HepG2 (cell line): ENCODE measurements at regions not wholly inside any gene's neighbourhood (a gene's known extent, or its start where the extent isn't known, plus 50 kb on each side); places are given as distances from the start of the nearest gene placed in this dataset.

ENCODE experiments used
- ATF7 ChIP-seq, 2 experiments: fragments of 450-650 bp in 1 of 2; sonication (generic) in 1 of 2; formaldehyde crosslinking in 1 of 2; IDR thresholded peaks; 2 replicates each; pipeline versions ENCODE4 v1.4.0 to v1.6.1; 2016 to 2020; ENCODE audit warnings: antibody characterized with exemption in 1 of 2, mild to moderate bottlenecking in 1 of 2, missing genetic modification reagents in 1 of 2
- BCL6 ChIP-seq: IDR thresholded peaks from 2 replicates; pipeline ENCODE4 v1.6.1; 2016; ENCODE audit warnings: missing genetic modification reagents, missing compliant biosample characterization
- DNMT3B ChIP-seq: conservative IDR thresholded peaks from 2 replicates; pipeline ENCODE4 v1.6.1; 2016; ENCODE audit warnings: missing biosample characterization, control low read depth
- FOXC1 ChIP-seq: sonication (generic); formaldehyde crosslinking; IDR thresholded peaks from 2 replicates; pipeline ENCODE4 v1.8.0; 2022; ENCODE audit warnings: mild to moderate bottlenecking, missing genetic modification reagents, borderline replicate concordance
- GFI1 ChIP-seq: sonication (generic); formaldehyde crosslinking; IDR thresholded peaks from 2 replicates; pipeline ENCODE4 v1.5.0; 2020; ENCODE audit warnings: missing genetic modification reagents, mild to moderate bottlenecking, borderline replicate concordance
- IKZF1 ChIP-seq: fragments of 450-650 bp; IDR thresholded peaks from 2 replicates; pipeline ENCODE4 v1.7.1; 2016
- JUN ChIP-seq: sonication (generic); formaldehyde crosslinking; IDR thresholded peaks from 2 replicates; pipeline ENCODE4 v1.4.0; 2020; ENCODE audit warnings: mild to moderate bottlenecking, missing genetic modification reagents
- KLF6 ChIP-seq: IDR thresholded peaks from 2 replicates; pipeline ENCODE4 v1.8.0; 2016; ENCODE audit warnings: missing biosample characterization, missing genetic modification reagents
- MAX ChIP-seq: IDR thresholded peaks from 2 replicates; pipeline ENCODE4 v1.6.1; 2012; ENCODE audit warnings: inconsistent platforms
- NCOR1 ChIP-seq: fragments of 200-600 bp; sonication (generic); IDR thresholded peaks from 2 replicates; pipeline ENCODE4 v1.7.0; 2017; ENCODE audit warnings: antibody characterized with exemption, low read length, borderline replicate concordance
- NFIB ChIP-seq: sonication (generic); formaldehyde crosslinking; IDR thresholded peaks from 2 replicates; pipeline ENCODE4 v1.9.0; 2021; ENCODE audit warnings: missing genetic modification reagents, mild to moderate bottlenecking, borderline replicate concordance
- PCBP1 ChIP-seq: fragments of 200-400 bp; formaldehyde crosslinking; IDR thresholded peaks from 2 replicates; pipeline ENCODE4 v1.6.1; 2017; ENCODE audit warnings: mild to moderate bottlenecking, low read depth, low read length, borderline replicate concordance
- PHF21A ChIP-seq: sonication (generic); formaldehyde crosslinking; IDR thresholded peaks from 2 replicates; pipeline ENCODE4 v1.5.0; 2020; ENCODE audit warnings: mild to moderate bottlenecking, missing genetic modification reagents
- SRSF9 ChIP-seq: fragments of 200-400 bp; formaldehyde crosslinking; IDR thresholded peaks from 2 replicates; pipeline ENCODE4 v1.6.1; 2018; ENCODE audit warnings: borderline replicate concordance, mild to moderate bottlenecking, low read depth, low read length; ENCODE audit not compliant: insufficient read depth, poor library complexity, severe bottlenecking
- THAP9 ChIP-seq: sonication (generic); formaldehyde crosslinking; IDR thresholded peaks from 2 replicates; pipeline ENCODE4; 2020; ENCODE audit warnings: missing genetic modification reagents, mild to moderate bottlenecking, borderline replicate concordance
- ZBTB1 ChIP-seq: sonication (generic); formaldehyde crosslinking; IDR thresholded peaks from 2 replicates; pipeline ENCODE4 v1.4.0; 2020; ENCODE audit warnings: missing genetic modification reagents, borderline replicate concordance
- ZBTB10 ChIP-seq: sonication (generic); formaldehyde crosslinking; IDR thresholded peaks from 2 replicates; pipeline ENCODE4 v1.4.0; 2020; ENCODE audit warnings: missing genetic modification reagents, borderline replicate concordance
- ZFP82 ChIP-seq: sonication (generic); formaldehyde crosslinking; IDR thresholded peaks from 2 replicates; pipeline ENCODE4 v1.5.1; 2020; ENCODE audit warnings: mild to moderate bottlenecking, missing genetic modification reagents, borderline replicate concordance
- ZNF251 ChIP-seq: sonication (generic); formaldehyde crosslinking; IDR thresholded peaks from 2 replicates; pipeline ENCODE4 v1.9.0; 2021; ENCODE audit warnings: mild to moderate bottlenecking, missing genetic modification reagents
- ZNF253 ChIP-seq: sonication (generic); formaldehyde crosslinking; IDR thresholded peaks from 2 replicates; pipeline ENCODE4 v1.8.0; 2022; ENCODE audit warnings: mild to moderate bottlenecking, missing genetic modification reagents, borderline replicate concordance
- ZNF629 ChIP-seq: sonication (generic); formaldehyde crosslinking; conservative IDR thresholded peaks from 2 replicates; pipeline ENCODE4 v1.5.0; 2020; ENCODE audit warnings: missing genetic modification reagents
- TF ChIP-seq, protein P1 (sequence below): IDR thresholded peaks from 2 replicates; pipeline ENCODE4 v1.6.1; 2016
- TF ChIP-seq, protein P2 (sequence below): sonication (generic); formaldehyde crosslinking; IDR thresholded peaks from 2 replicates; pipeline ENCODE4 v1.4.0; 2020; ENCODE audit warnings: low read depth, mild to moderate bottlenecking, missing genetic modification reagents

DNA sequence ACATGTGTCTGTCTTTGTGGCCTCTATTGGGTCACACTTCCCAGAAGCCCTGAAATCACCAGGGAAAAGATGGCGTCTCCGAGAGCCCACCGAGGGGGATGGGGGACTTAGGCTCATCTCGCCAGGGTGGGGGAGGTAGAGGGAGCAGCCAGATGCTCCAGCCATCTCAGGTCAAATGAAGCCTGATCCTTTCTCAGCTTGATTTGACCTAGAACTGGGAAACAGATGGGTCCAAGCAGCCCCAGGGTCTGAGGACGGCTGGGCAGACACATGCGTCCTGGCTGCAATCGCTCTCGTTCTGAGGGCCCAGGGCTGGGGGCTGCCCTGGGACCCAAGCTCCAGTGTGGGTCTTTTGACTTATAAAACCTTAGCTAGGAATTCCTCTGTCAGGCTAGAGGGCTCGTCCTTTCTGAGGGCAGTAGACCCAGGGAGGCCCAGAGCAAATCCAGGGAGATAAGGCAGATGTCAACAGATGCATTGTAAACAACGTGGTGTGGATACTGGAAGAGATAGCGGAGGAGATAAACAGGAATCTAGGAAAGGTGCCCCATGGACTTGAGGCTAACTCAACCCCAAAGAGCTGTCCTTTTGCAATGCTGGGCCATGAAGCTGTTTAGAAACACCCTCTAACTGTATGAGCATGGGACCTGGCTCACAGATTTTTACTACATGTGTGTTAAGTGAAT is 127.7 kb downstream of the MYCN start (continued):
- TF ChIP-seq GFI1 (CRISPR knock-in tag) (peak; percentile 72), ZFP82 (CRISPR knock-in tag) (no peak), BCL6 (CRISPR knock-in tag) (peak; percentile 98), FOXC1 (no peak), MAX (peak; percentile 67), PHF21A (CRISPR knock-in tag) (peak; percentile 60; the same call in 1 of the 2 replicates), SRSF9 (no peak), ATF7 (IDR thresholded peaks at IDR 0.05) (no peak), ATF7 (CRISPR knock-in tag; IDR thresholded peaks at IDR 0.05) (no peak), ZNF629 (CRISPR knock-in tag) (no peak), ZNF253 (CRISPR knock-in tag) (no peak), IKZF1 (no peak), THAP9 (CRISPR knock-in tag) (no peak), NFIB (CRISPR knock-in tag) (no peak), ZNF251 (CRISPR knock-in tag) (no peak), NCOR1 (no peak), JUN (CRISPR knock-in tag) (no peak), KLF6 (CRISPR knock-in tag) (peak; percentile 60; the same call in 1 of the 2 replicates), ZBTB1 (no peak), ZBTB10 (no peak), DNMT3B (CRISPR knock-in tag) (no peak), PCBP1 (no peak)
- TF ChIP-seq, protein P1, sequence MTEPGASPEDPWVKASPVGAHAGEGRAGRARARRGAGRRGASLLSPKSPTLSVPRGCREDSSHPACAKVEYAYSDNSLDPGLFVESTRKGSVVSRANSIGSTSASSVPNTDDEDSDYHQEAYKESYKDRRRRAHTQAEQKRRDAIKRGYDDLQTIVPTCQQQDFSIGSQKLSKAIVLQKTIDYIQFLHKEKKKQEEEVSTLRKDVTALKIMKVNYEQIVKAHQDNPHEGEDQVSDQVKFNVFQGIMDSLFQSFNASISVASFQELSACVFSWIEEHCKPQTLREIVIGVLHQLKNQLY (CRISPR knock-in tag): no peak
- TF ChIP-seq, protein P2, sequence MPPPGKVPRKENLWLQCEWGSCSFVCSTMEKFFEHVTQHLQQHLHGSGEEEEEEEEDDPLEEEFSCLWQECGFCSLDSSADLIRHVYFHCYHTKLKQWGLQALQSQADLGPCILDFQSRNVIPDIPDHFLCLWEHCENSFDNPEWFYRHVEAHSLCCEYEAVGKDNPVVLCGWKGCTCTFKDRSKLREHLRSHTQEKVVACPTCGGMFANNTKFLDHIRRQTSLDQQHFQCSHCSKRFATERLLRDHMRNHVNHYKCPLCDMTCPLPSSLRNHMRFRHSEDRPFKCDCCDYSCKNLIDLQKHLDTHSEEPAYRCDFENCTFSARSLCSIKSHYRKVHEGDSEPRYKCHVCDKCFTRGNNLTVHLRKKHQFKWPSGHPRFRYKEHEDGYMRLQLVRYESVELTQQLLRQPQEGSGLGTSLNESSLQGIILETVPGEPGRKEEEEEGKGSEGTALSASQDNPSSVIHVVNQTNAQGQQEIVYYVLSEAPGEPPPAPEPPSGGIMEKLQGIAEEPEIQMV (CRISPR knock-in tag): no peak; the same call in 1 of the 2 replicates
